AML-193 (cell line): ENCODE measurements at regions not wholly inside any gene's neighbourhood (a gene's known extent, or its start where the extent isn't known, plus 50 kb on each side); places are given as distances from the start of the nearest gene placed in this dataset.

ENCODE experiments used
- DNase-seq, 2 experiments: peaks; one replicate each; lab custom pipeline; 2025; lab: John Stamatoyannopoulos, UW

DNA sequence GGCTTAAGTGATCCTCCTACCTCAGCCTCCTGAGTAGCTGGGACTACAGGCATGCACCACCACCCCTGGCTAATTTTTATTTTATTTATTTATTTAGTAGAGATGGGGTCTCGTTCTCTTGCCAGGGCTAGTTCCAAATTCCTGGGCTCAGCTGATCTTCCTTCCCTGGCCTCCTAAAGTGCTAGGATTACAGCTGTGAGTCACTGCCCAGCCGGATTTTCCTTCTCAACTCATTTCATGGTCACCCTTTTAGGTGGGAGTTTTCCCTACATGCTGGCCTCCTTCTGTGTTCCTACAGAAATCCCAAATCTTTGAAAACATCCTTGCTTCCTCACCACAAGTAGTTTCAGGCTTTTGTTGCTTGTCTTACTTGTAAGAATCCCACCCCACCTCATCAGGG lies 102.1 kb upstream of the SIAH1 start:
- no peak for DNase-seq

DNA sequence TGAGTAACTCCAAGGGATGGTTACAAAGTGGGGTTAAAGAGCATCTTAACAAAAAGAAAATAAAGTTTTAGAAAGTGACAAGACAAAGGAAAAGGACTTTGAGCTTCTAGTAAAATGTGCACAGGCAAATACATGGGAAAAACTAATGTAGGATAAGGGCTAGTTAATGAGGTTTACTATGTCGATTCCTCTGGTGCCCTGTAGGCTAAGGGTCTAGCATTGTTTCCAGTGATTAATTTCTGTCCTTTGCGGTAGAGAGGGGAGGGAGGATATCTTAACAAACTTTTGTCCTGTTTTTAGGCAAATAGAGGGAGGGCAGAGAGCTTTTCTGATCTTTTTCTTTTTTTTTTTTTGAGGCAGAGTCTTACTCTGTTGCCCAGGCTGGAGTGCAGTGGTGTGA lies 96.6 kb upstream of the SIAH1 start:
- DNase-seq = no peak

DNA sequence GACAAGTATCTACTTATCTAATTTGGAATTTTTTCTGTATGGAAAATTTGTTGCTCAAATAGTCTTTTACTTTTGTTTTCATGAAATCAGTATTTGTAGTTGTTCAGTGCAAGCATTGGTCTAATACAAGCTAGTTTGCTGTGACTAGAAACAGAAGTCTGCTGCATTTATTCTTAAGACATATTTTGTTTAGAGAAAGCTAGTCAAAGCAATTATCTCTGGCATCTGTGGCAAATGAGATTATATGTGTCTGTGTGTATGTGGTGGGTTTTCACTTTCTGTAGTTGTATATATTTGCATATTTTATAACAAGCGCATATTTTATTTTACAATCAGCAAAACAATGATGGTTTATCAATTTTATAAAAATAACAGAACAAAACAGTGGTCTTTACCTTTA lies 96.0 kb upstream of the SIAH1 start:
- no peak for DNase-seq

DNA sequence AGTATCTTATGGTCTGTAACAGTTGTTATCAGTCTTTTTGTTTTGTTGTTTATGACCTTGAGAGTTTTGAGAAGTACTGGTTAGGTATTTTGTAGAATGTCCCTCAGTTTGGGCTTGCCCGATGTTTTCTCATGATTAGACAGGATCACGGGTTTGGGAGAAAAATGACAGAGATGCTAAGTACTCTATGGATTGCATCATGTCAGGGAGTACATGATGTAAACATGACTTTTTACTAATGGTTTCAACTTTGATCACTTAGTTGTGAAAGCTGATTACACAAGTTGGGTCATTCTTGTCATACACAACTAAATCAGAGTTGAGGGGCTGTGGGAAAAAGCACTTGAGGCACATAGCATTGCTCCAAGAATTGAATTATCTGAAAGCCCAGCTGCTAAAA lies 94.7 kb upstream of the SIAH1 start:
- no peak for DNase-seq

DNA sequence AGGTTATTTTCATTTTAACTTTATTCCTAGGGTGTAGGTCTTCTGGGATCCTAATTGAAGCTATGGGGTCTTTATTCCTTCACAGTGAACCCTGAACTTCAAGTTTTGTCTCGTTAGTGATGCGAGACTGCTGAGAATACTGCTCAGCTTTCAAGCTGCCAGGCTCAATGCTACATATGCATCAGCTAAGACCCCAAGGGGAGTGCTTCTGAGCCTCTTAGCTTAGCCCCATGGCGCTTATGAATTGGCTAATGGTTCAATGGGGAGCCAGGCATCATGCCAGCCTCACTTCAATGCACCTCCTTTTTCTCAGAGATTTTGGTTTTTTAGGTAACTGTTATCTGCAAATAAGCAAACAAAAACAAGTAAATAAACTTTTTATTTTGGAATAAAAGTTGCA lies 94.1 kb upstream of the SIAH1 start:
- DNase-seq = no peak

DNA sequence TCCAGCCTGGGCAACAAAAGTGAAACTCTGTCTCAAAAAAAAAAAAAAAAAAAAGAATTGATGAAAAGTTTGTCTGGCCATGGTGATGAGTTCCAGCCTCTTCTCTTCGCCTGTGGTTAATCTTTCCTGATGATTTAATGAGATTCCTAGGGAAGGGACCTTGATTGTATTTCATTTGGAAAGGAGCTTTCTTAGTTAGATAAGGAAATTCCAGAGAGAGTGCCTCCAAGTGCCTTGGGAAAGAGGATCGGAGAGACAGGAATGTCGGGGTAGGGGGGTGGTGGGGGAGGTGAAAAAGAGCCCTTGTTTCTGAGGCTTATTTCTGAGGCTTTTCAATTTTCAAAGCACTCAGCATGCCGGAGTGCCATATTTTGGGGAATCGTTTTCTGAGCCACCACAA lies 93.2 kb upstream of the SIAH1 start:
- DNase-seq = no peak

DNA sequence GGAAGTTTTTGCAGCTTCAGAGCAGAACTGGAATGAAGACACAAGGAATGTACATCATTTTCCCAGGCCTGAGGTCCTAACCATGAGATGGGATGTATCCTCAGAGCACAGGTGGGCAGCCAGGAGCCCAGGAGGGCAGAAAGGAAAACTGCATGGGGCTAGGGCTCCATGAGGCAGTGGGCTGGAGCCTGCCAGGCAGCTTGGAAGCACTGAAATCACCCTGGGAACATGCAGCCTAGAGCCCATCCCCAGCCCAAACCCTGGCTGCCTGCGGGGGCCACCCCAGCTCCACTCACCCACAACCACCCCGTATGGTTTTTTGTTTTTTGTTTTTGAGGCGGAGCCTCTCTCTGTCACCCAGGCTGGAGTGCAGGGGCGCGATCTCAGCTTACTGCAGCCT lies 86.2 kb upstream of the SIAH1 start:
- DNase-seq = no peak

DNA sequence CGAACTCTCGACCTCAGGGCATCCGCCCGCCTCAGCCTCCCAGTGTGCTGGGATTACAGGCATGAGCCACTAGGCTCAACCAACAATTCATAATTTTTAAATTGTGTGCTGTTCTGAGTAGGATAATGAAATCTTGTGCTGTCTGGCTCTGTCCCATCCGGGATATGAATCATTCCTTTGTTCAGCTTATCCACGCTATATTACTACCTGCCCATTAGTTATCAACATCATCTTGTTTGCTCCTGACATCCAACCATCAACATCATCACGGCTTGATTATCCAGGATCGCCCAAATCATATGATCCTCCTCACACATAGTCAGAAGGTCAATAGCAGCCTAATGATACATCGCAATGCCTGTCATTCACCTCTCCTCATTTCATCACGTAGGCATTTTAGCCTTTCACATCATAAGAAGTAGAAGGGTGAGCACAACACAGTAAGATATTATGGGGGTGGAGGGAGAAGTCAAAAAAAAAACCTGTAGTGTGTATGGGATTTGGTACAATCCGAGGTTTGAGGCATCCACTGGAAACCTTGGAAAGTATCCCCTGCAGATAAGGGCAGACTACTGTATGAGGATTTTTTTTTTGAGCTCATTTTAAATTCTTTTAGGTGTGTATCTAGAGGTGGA lies 77.0 kb upstream of the SIAH1 start:
- DNase-seq = no peak

DNA sequence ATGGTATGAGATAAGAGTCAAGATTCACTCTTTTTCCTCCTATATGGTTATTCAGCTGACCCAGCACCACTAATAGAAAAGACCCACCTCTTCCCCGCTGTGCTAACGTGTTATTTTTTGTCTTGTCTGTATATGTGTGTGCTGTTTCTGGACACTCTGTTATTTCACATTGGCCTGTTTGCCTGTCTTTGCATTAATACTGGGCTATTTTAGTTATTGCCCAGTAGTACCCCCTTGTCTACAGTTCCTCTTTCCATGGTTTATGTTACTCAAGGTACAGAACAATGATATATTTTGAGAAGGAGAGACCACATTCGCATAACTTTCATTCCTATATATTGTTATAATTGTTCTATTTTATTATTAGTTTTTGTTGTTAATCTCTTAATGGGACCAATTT lies 74.0 kb upstream of the SIAH1 start:
- DNase-seq = no peak

DNA sequence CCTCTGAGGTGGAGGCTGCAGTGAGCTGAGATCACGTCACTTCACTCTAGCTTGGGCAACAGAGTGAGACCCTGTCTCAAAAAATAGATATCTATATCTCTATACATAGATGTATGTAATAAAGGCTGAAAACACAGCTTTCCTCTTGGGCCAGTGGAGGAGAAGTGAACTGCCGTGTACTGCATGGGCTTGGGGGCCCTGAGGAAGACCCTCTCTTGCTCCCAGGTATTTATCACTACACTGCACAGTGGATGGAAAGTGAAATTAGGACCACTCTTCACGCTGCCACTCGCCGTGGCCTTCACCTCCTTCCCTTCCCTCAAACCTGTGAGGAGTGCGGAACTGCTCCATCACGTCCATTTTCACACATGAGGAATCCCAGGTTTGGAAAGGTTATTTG lies 68.8 kb upstream of the SIAH1 start:
- DNase-seq = no peak

DNA sequence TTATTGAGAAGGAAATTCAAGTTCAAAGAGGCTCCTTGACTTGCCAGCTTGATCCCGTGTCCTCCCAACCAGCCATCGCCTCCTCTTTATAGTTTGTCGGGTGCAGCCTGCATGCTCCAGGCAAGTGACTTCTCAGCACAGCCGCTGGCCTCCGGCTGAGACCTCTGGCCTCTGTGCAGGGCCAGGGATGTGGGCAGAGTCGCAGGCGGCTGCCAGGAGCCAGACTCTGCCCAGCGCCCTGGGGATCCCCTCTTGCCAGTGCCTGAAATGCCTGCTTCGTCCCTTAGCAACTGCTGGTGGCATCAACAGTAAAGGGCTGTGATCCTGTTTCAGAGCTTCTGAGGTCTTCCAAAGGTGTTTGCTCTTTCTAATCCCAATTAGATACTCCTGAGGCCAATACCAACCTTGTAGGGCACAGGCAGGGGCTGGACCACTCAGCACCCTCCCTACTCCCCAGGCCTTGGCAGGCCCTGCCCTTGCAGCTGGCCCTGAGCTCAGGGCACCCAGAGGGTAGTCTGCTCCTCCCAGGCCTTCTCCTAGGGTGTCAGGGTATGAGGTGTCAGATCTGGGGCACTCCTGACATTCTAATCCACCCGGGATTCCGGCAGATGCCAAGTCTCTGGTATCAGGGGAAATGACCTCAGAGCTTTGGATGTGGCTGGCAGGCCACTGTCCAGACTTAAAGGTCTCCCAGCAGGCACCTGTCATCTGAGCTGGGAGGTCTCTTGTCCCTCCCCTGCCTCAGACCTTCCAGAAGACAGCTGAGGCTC lies 68.0 kb upstream of the SIAH1 start:
- no peak for DNase-seq

DNA sequence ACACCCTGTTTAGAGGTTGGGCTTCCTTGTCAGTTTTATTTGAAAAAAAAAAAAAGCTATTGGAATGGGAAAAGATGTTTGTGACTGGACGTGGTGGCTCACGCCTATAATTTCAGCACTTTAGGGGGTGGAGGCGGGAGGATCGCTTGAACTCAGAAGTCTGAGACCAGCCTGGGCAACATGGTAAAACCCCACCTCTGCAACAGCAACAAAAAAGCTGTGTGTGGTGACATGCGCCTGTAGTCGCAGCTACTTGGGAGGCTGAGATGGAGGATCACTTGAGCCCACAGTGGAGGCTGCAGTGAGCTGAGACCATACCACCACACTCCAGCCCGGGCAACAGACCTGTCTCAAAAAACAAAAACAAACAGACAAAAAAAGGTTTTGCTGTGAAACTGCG lies 66.1 kb upstream of the SIAH1 start:
- no peak for DNase-seq

DNA sequence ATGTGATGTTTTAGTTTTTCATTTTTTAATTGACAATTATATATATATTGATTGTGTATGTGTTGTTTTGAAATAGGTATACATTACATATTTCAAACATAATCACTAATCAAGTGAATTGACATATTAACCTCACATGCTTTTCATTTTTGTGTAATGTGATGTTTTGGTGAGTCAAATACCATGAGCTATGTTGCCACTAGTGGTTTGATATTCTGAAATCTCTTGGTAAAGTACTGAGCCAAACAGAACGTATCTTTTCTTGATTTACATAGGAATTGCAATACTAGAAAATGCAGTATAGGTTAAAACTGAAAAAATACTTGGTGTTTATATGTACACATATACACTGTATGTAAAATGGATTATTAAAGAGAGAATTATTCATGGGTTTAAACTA lies 65.2 kb upstream of the SIAH1 start:
- DNase-seq = no peak

DNA sequence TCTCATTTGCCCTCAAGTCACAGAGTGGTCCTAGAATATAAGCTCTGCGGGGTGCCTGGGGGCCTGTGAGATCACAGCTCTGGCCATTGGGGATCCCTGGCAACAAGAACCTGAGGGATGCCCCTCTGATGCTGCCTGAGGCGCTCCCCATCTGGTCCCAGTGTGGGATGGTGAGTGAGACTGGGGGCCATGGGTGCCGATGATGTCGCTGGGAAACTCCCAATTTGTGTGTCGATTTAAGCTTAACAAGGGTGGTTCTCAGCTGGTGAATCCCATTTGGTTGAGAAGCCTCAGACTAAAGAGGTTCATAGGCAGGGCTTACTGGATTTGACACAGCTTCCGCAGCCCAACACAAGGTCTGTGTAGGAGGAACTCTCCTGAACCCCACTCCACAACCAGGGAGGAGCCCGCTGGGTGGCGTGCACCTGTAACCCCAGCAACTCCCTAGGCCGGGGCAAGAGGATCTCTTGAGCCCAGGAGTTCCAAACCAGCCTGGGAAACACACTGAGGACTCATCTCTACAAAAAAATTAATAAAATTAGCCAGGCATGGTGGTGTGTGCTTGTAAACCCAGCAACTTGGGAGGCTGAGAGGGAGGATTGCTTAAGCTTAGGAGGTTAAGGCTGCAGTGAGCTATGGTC lies 63.7 kb upstream of the SIAH1 start:
- DNase-seq = no peak

DNA sequence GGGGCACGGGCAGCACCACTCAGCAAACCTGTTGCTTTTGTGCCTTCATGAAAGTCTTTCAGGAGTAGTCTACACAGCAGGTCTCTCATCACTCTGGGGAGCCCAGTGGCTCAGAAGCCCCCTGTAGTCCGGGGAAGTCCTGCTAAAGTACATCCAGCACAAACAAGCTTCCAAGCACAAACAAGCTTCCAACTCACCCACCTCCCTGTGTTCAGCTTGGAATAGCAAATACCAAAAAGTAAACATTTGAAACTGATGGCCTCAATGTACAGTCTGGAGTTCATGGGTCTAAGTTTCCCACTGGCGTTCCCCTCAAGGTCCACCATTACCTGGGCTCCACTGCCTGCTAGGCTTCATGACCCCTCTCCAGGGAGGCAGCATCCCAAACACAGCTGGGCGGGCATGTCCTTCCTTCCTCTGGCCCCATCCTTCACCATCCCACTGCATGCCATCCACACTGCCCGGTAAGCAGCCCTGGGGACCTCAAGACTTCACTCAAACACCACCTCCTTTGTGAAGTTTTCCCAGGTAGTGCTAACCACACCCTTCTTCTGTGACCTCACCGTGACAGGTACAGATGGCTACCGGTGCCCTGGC lies 62.8 kb upstream of the SIAH1 start:
- DNase-seq = no peak

DNA sequence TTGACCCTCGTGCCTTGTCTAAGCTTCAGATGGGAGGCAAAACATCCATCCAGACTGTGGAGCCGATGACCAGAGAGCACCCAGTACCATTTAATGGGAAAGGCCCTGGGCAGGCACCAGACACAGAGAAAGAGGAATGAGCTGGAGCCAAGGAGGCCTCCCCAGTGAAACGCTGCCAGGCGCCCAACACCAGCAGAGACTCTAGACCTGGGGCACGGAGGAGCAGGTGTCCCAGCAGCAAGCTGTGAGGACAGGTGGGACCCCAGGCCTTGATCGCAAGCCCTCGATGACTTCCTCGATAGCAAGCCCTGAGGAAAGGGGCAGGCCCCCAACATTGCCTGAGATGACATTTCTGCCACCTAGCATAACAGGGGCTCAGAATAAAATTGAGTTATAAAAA lies 62.2 kb upstream of the SIAH1 start:
- no peak for DNase-seq

DNA sequence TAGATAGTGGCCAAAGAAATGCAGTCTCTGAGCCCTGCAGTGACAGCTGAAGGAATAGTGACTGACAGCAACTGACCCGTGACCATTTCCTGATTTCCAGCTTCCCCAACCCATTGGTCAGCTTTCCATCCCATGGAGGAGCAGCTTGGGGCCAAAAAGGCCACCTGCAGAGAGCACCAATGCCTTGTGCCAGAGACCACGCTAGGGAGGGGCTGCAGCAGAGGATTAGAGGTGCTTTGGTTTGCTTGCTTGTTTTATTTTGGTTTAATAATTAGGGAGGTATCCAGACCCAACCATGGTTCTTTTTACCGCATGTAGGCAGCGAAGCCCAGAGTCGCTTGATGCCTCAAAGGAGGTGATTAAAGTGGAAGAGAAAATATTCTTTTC lies 61.3 kb upstream of the SIAH1 start:
- no peak for DNase-seq

DNA sequence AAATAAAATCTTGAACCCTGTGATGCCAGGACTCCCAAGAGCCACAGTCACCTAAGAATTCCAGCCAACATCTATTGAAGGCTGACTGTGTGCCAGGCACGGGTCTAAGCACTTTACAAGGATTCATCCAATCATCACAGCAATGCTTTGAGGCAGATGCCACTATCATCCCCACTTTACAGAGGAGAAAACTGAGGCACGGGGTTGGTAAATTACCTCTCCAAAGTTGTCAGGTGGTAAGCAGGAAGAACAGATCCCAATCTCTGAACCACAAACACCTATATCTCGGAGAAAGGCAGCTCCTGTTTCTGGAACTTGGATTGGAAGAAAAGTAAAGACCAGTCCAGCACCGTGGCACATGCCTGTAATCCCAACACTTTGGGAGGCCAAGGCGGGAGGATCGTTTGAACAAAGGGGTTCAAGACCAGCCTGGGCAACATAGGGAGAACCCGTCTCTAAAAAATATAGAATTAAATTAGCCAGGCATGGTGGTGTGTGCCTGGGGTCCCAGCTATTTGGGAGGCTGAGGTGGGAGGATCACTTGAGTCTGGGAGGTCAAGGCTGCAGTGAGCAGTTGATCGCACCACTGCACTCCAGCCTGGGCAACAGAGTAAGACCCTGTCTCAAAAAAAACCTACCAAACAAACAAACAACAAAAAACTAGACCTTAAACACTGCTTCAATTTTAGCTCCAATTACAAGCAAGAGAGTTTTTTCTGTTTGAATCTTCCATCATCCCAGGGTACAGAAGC lies 60.7 kb upstream of the SIAH1 start:
- no peak for DNase-seq

DNA sequence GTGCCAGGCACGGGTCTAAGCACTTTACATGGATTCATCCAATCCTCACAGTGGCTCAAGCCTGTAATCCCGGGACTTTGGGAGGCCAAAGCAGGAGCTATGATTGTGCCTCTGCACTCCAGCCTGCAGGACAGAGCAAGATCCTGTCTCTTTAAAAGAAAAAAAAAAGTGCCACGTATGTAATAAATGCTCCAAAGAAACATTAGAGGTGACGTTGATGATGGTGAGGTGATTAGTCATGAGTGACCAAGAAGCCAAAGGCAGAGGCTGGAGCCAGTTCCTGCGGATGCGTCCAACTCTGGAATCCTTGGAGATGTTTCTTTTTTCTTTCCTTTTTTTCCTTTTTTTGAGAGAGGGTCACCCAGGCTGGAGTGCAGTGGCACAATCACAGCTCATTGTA lies 59.4 kb upstream of the SIAH1 start:
- DNase-seq = no peak

DNA sequence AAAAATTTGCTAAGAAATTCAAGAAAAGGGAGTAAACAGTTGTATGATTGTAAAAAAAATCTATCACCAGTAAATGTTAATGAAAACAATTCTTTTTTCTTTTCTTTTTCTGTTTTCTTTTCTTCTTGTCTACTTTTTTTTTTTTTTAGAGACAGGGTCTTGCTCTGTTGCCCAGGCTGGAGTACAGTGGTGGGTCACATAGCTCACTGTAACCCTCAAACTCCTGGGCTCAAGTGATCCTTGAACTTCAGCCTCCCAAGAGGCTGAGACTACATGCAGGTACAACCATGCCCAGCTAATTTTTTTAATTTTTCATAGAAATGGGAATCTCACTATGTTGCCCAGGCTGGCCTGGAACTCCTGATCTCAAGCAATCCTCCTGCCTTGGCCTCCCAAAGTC lies 57.2 kb upstream of the SIAH1 start:
- no peak for DNase-seq

DNA sequence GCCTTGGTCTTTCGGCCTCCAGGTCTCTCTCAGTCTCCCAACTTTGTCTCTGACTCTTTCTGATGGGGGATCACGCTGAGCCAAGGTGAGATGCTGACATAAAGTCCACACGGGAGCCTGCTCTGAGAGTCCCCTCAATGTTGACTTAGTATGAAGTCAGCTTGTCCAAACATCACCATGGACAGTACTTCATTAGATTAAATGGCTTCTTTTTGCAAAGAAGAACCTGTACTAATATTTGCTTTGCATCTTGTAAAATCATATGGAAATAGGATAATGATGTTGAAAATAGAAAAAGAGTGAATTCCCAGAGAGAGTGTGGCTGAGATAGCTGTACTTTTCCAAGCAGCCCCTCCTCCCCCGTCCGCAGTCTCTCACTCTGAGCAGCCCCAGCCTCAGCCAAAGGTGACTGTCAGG lies 56.7 kb upstream of the SIAH1 start:
- no peak for DNase-seq

DNA sequence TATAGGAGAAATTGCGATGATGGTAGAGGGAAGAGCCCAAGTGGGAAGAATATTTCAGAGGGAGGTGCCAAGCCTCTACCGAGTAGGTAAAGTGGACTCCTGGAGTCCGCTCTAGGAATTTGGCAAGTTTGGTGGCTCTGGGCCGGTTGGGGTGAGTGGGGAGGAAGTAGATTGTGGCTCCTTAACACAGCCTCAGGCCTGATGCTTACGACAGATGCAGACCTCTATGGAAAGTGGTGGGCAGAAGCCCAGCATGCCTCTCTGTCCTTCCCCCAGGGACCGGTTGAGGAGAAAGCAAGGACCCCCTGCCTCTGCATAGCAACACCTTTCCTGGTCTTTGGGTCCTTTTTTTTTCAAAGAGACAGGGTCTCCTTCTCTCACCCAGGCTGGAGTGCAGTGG lies 55.9 kb upstream of the SIAH1 start:
- peak; percentile 7 to 13 for DNase-seq

DNA sequence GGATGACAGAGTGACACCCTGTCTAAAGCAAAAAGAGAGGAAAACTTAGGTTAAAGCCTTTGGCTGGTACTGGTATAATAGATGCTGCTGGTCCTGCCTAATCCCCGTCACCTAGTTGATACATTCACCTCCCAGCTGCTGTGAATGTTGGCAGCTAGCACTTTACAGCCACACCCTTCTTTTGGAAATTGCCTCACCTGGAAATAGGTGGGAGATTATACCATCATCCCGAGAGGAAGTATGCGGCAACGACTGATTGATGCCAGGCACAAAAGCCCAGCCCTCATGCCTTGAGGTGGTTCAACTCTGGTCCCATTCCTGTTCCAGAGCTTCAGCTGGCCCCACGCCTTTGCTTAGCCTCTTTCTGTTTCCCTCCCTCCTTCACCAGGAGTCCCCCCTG lies 53.2 kb upstream of the SIAH1 start:
- no peak for DNase-seq
